D341Med (cell line): ENCODE measurements at regions not wholly inside any gene's neighbourhood (a gene's known extent, or its start where the extent isn't known, plus 50 kb on each side); places are given as distances from the start of the nearest gene placed in this dataset.
"Not testable (repeated sequence)": the region's sequence is repeated elsewhere in the genome, so short reads cannot be mapped to it uniquely, and the experiment has no call there.

Experiments used
- DNase-seq: peaks from one replicate; pipeline ENCODE4 v3.0.0; 2012; ENCODE audit warnings: low spot score

GRCh38 chr9:71508141-71508540 lies 260.2 kb downstream of the CEMIP2 start:
- DNase-seq, result not testable (repeated sequence)

GRCh38 chr9:71506821-71507220 lies 261.5 kb downstream of the CEMIP2 start:
- no peak for DNase-seq

GRCh38 chr9:71504636-71505035 lies 263.7 kb downstream of the CEMIP2 start:
- DNase-seq, result no peak

- no peak for DNase-seq
These were observed 269.6 kb downstream of the CEMIP2 start for GRCh38 chr9:71498691-71499090.

GRCh38 chr9:71490810-71491209 lies 277.5 kb downstream of the CEMIP2 start:
- no peak for DNase-seq

- DNase-seq, result no peak
These were observed 281.3 kb downstream of the CEMIP2 start for GRCh38 chr9:71487061-71487460.

- no peak for DNase-seq
These were observed 283.0 kb downstream of the CEMIP2 start for GRCh38 chr9:71485326-71485725.

GRCh38 chr9:71483436-71483835 lies 284.9 kb downstream of the CEMIP2 start:
- DNase-seq, result no peak

- no peak for DNase-seq
These were observed 288.7 kb downstream of the CEMIP2 start for GRCh38 chr9:71479621-71480020.

GRCh38 chr9:71472400-71472799 lies 295.9 kb downstream of the CEMIP2 start:
- no peak for DNase-seq

- no peak for DNase-seq
These were observed 302.9 kb downstream of the CEMIP2 start for GRCh38 chr9:71465392-71465791.

- no peak for DNase-seq
These were observed 309.2 kb downstream of the CEMIP2 start for GRCh38 chr9:71459082-71459481.

GRCh38 chr9:71446473-71447411 lies 321.6 kb downstream of the CEMIP2 start:
- DNase-seq, result peak; percentile 87

- DNase-seq, result no peak
These were observed 322.2 kb downstream of the CEMIP2 start for GRCh38 chr9:71446106-71446472.

GRCh38 chr9:71442937-71443336 lies 321.5 kb upstream of the TRPM3 start:
- DNase-seq, result no peak

GRCh38 chr9:71441266-71441665 lies 319.8 kb upstream of the TRPM3 start:
- DNase-seq, result no peak

GRCh38 chr9:71431931-71432330 lies 310.5 kb upstream of the TRPM3 start:
- no peak for DNase-seq

- not testable (repeated sequence) for DNase-seq
These were observed 285.9 kb upstream of the TRPM3 start for GRCh38 chr9:71407341-71407740.

- DNase-seq, result no peak
These were observed 281.7 kb upstream of the TRPM3 start for GRCh38 chr9:71403106-71403505.

- no peak for DNase-seq
These were observed 271.6 kb upstream of the TRPM3 start for GRCh38 chr9:71393005-71393404.

GRCh38 chr9:71384343-71384742 lies 262.9 kb upstream of the TRPM3 start:
- no peak for DNase-seq

GRCh38 chr9:71383308-71383940 lies 262.0 kb upstream of the TRPM3 start:
- no peak for DNase-seq

- no peak for DNase-seq
These were observed 246.7 kb upstream of the TRPM3 start for GRCh38 chr9:71368157-71368556.
